Right hindlimb (tissue), 1 donor: ENCODE measurements at regions not wholly inside any gene's neighbourhood (a gene's known extent, or its start where the extent isn't known, plus 50 kb on each side); places are given as distances from the start of the nearest gene placed in this dataset.

Experiments used
- DNase-seq: peaks from one replicate; pipeline ENCODE4 v3.0.0-alpha.2; 2018

- no peak for DNase-seq
Observed at GRCh38 chr7:131110297-131111080, 217.2 kb upstream of the MKLN1 start.

- DNase-seq = no peak
Observed at GRCh38 chr7:131111081-131111576, 216.5 kb upstream of the MKLN1 start.

DNA sequence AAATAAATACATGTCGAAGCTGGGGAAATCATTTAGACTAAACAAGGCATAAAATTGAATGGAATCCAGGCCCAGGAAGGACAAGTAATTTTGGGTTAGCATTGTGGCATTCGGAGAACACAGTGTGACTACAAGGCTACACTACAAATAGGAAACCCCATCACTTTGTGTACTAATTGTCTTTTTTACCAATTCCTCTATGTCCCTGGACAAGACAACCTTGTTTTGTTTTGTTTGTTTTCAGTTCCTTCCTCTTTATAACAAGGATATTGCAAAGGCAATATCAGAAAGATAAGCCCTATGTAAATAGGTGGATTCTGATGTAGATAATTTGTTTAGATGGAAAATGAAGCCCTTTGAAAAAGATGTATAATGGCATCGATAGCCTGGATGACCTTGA is 215.9 kb upstream of the MKLN1 start:
- DNase-seq = no peak

DNA sequence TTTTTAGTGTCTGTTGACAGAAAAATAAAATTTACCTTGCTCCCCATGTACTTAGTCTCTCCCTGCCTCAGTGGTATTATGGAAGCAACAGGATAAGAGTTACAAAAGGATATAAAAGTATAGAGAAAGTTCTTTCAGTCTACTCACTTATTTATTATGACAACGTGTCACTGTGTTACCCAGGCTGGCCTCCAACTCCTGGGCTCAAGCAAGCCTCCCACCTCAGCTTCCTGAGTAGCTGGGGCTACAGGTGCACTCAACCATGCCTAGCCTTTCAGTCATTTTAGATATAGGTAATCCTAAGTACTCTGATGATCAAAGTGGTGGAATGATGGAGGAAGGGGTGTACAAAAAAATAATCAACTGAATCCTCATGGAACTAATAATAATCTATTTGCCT is 215.2 kb upstream of the MKLN1 start:
- DNase-seq = no peak

GRCh38 chr7:131115340-131115739 is 212.3 kb upstream of the MKLN1 start:
- DNase-seq = no peak

DNA sequence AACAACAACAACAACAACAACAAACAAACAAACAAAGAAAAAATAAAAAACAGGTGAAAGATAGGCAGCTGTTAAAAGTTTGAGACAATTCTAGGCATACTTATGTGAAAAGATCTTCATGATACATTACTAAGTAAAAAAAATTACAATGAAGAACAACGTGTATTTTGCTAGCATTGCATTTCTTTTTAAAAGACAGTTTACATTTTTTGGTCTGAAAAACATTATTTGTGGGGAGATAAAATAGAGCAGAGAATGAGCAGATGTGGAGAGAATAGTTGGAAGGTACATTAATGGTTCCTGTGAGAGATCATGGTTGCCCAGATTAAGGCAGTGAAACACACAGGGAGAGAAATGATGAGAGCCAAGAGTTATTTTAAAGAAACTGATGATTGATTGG is 210.2 kb upstream of the MKLN1 start:
- no peak for DNase-seq

GRCh38 chr7:131119381-131119780 is 208.3 kb upstream of the MKLN1 start:
- no peak for DNase-seq

DNA sequence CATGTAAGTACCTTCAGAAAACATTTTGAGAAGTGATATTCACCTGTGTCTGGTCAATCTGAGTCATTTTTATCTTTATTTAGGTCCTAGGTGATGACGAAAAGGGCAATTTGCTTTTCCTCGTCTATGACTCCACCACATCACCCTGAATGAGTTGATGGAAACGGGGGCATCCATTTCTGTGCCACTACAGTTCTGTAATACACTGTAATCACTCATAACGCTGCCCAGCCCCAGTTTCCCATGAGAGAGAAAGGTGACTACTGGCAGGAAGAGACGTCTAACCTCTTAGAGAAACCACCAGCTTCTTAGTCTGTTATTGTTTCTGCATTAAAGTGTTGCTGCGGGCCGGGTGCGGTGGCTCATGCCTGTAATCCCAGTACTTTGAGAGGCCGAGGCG is 205.3 kb upstream of the MKLN1 start:
- DNase-seq = no peak

DNA sequence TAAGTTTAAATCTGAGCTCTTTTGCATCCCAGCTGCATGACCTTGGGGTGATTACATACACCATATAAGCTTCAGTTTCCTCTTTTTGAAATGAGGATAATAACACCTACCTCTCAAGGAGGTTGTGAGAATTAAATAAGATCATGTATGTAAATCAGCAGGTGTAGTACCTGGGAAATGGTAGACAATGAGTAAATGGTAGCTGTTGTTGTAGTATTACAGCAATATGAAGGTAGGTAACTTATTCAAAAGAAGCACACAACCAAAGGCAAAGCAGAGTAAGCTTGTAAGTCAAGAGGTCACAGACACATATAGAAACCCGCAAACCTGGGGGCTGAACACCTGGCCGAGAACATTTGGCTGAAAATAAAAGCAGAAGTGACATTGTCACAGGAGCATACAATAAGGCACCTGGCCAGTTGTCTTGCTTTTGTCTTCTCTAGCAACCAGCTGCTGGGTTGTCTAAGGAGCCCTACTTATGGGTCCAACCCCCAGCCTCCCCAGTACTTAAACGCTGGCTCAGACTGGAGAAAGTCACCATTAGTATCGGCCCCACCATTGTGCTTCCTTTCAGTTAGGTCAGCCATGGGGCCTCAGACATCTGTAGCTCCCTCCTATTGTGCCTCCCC is 203.6 kb upstream of the MKLN1 start:
- DNase-seq = no peak

- no peak for DNase-seq
Observed at GRCh38 chr7:131124867-131125266, 202.8 kb upstream of the MKLN1 start.

DNA sequence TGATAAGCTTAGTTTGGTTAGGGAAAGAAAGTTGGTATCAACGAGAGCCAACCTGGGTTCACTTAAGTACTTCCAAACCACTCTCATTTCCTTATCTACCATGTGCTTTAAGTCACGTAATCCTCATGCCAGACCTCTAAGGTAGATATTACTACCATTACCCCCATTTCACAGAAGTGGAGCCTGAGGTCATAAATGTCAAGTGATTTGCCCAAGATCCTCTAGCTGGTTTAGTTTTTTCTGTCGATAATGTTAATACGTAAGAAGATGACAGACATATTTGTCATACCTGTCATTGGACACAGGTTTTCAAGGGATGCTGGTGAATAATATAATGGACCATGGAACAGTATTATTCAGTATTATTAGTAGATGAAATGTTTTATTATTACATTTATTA is 197.4 kb upstream of the MKLN1 start:
- DNase-seq = no peak

GRCh38 chr7:131131012-131131745 is 196.5 kb upstream of the MKLN1 start:
- no peak for DNase-seq

DNA sequence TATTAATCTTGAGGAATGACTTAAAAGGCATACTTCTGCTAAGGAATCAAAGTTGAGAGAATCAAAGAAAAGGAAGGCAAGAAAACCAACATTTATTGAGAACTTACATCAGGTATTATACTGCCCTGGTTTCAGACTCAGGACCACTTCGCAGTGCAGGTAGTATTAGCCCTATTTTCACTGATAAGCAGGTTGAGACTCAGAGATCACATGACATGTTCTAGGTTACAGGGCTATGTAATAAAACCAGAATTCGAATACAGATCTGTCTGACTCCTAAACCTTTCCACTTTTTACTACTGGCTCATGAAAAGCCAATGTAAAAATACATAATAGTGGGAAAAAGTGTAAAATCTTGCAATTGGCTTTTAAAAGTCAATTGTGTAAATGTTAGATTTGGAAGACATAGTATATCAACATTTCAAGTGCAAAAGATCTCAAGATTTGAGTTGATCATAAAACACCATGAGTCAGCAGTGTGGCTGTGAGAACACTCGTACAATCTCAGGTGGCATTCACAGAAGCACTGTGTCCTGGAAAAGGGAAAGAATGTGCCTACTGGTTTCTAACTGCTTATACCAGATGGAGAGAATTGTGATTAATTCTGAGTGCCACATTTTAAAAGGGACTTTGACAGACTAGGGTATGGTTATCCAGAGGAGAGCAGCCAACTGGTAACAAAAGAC is 195.8 kb upstream of the MKLN1 start:
- no peak for DNase-seq

- peak; percentile 22 for DNase-seq
Observed at GRCh38 chr7:131139462-131139861, 188.2 kb upstream of the MKLN1 start.

DNA sequence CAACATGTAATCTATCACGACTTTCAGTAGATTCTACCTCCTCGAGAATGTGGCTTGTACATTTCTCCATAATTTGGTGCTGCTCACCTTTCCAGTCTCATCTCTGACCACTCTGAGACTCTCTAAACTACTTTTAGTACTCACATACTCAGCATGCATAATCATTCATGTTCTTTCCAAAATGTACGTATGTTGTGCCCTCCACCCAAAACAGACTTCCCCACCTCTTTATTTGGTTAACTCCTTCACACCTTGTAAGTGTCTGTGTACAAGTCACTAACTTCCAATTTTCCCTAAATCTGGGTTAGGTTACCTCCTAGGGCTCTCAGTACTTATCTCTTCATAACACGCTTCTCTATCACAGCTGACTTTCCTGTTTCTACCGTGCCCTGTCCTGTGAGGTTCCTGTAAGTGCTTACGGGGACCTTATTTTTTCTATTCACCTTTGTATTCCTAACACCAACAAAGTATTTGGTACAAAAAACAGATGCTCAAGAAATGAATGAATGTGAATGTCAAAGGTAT is 186.2 kb upstream of the MKLN1 start:
- no peak for DNase-seq

GRCh38 chr7:131143869-131144268 is 183.8 kb upstream of the MKLN1 start:
- no peak for DNase-seq

DNA sequence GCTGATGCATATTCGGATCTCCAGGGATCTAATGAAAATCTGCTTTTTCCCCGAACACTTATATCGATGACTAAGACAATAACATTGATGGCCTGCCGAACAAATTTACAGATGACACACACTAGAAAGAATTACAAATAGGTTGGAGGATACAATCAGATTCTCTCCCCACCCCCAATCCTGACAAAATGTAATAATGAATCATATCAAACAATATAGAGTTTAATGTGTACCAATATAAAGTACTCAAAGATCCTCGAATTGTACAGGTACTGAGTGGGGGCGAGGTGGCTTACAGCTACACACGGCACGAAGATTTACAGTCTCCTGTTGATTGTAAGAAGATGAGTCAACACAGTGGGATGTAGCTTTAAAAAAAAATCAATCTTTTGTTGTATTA is 182.7 kb upstream of the MKLN1 start:
- DNase-seq = no peak

DNA sequence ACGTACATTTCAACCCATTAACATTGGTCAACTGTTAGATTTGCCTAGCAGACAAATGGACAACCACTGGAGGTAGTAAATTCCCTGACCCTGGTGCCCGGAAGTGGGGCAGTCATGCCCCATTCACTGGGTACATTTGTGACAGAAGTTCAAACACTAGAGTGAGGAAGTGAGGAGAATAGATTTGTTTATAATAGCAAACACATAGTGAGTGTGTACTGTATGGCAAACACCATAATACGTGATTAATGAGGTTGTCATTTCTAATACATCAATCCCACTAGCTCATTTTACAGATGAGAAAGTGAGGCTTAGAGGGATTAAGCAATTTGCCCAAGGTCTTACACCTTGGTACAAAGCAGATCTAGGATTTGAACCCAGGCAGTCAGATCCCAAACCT is 181.9 kb upstream of the MKLN1 start:
- no peak for DNase-seq

GRCh38 chr7:131147604-131148003 is 180.1 kb upstream of the MKLN1 start:
- DNase-seq = no peak

DNA sequence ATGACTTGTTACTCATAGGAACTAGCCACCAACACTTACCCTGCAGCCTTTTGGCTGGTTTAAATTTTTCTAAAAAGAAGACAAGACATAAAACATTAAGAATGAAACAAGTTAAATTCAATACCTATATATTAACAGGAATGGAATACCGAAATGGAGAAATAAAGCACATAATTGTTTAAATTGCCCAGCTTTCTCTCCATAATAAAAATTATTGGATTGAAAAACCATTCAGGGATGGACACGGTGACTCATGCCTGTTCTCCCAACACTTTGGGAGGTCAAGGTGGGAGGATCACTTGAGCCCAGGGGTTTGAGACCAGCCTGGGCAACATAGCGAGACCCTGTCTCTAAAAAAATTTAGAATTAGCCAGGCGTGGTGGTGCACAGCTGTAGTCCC is 179.4 kb upstream of the MKLN1 start:
- DNase-seq = no peak

- no peak for DNase-seq
Observed at GRCh38 chr7:131148708-131149428, 178.8 kb upstream of the MKLN1 start.

DNA sequence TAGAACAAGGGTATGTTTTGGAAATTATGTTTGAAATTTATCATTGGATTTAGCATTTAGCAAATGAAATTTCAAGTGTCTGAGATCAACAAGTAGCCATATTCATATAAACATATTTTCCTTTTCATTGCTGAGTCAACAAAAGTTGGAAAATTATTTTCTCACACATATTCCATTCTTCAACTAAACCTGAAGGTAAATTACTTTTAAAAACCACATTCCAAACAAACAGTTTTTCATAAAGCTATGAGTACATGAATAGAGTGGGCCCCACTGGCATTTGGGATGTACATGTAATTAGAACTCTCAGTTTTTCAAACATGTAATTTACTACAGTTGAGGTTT is 178.3 kb upstream of the MKLN1 start:
- DNase-seq = no peak
